SK-N-SH (cell line): ENCODE measurements at regions not wholly inside any gene's neighbourhood (a gene's known extent, or its start where the extent isn't known, plus 50 kb on each side); places are given as distances from the start of the nearest gene placed in this dataset.

Source experiments
- CTCF ChIA-PET: fragments of 300-600, 350-600 bp; formaldehyde crosslinking; extraction: SDS; loops from one replicate; lab custom pipeline; 2021; lab: Yijun Ruan, JAX
- POLR2A ChIA-PET: fragments of 350-600 bp; sonication (Branson Sonifier 250); formaldehyde crosslinking; extraction: SDS; loops from one replicate; lab custom pipeline; 2020; ENCODE audit warnings: antibody characterized with exemption, inconsistent platforms; lab: Yijun Ruan, JAX
- DNase-seq: peaks from one replicate; pipeline ENCODE4 v3.0.0; 2012
- H2AFZ ChIP-seq: fragments of 200-600 bp; sonication (generic); 2 replicates; pipeline ENCODE4 v1.8.1; 2016; ENCODE audit warnings: antibody characterized with exemption, mild to moderate bottlenecking, low read depth
- H3F3A ChIP-seq: fragments of 200-600 bp; sonication (generic); replicated peaks from 2 replicates; pipeline ENCODE3; 2016; ENCODE audit warnings: antibody characterized with exemption, mild to moderate bottlenecking; ENCODE audit not compliant: insufficient read depth
- H3K27ac ChIP-seq, 2 experiments: fragments of 200-500 bp in 1 of 2; fragments of 200-600 bp in 1 of 2; sonication (Bioruptor generic) in 1 of 2; sonication (generic), shearing (Covaris generic) in 1 of 2; 2 replicates each; pipeline versions ENCODE4 v1.5.1 to v1.6.1; 2014 to 2016; ENCODE audit warnings: low read depth in 2 of 2, inconsistent platforms in 1 of 2, low read length in 1 of 2, mild to moderate bottlenecking in 1 of 2, mixed read lengths in 1 of 2
- H3K27me3 ChIP-seq: fragments of 200-600 bp; sonication (generic), shearing (Covaris generic); 2 replicates; pipeline ENCODE4 v1.6.1; 2016; ENCODE audit warnings: mixed run types; ENCODE audit not compliant: insufficient read depth
- H3K36me3 ChIP-seq, 2 experiments: fragments of 200-500 bp in 1 of 2; fragments of 200-600 bp in 1 of 2; sonication (Bioruptor generic) in 1 of 2; sonication (generic) in 1 of 2; replicated peaks in 1 of 2; 2 replicates each; pipeline versions ENCODE3 to v1.5.1; 2014 to 2016; ENCODE audit warnings: low read length in 1 of 2, mild to moderate bottlenecking in 1 of 2; ENCODE audit not compliant: insufficient read depth in 2 of 2, control insufficient read depth in 1 of 2
- H3K4me1 ChIP-seq, 2 experiments: fragments of 200-500 bp in 1 of 2; fragments of 200-600 bp in 1 of 2; sonication (Bioruptor generic) in 1 of 2; sonication (generic), shearing (Covaris generic) in 1 of 2; 2 replicates each; pipeline versions ENCODE4 v1.5.1 to v1.6.1; 2014 to 2016; ENCODE audit warnings: low read depth in 1 of 2, low read length in 1 of 2, mixed run types in 1 of 2; ENCODE audit not compliant: insufficient read depth in 2 of 2, control insufficient read depth in 1 of 2
- H3K4me2 ChIP-seq: fragments of 200-600 bp; sonication (generic), shearing (Covaris generic); 2 replicates; pipeline ENCODE4 v1.6.1; 2017; ENCODE audit warnings: mixed run types
- H3K4me3 ChIP-seq, 2 experiments: fragments of 200-500 bp in 1 of 2; fragments of 200-600 bp in 1 of 2; sonication (Bioruptor generic) in 1 of 2; sonication (generic), shearing (Covaris generic) in 1 of 2; 2 replicates each; pipeline versions ENCODE4 v1.5.1 to v1.8.1; 2014 to 2016; ENCODE audit warnings: low read depth in 2 of 2, inconsistent platforms in 1 of 2, low read length in 1 of 2, mild to moderate bottlenecking in 1 of 2, mixed read lengths in 1 of 2, moderate library complexity in 1 of 2
- H3K79me2 ChIP-seq: fragments of 200-600 bp; sonication (generic); 2 replicates; pipeline ENCODE4 v1.8.1; 2017; ENCODE audit warnings: mild to moderate bottlenecking; ENCODE audit not compliant: insufficient read depth
- H3K9ac ChIP-seq: fragments of 200-600 bp; sonication (generic); 2 replicates; pipeline ENCODE4 v1.6.1; 2017; ENCODE audit warnings: mixed run types
- H3K9me2 ChIP-seq: fragments of 200-600 bp; sonication (generic); 2 replicates; pipeline ENCODE4 v1.6.1; 2017; ENCODE audit warnings: mixed run types
- H3K9me3 ChIP-seq: fragments of 200-600 bp; sonication (generic); 2 replicates; pipeline ENCODE4 v1.6.1; 2017; ENCODE audit warnings: mixed run types, mild to moderate bottlenecking, moderate library complexity
- H4K20me1 ChIP-seq: fragments of 200-600 bp; sonication (generic); 2 replicates; pipeline ENCODE4 v1.6.1; 2017; ENCODE audit warnings: mild to moderate bottlenecking, mixed run types; ENCODE audit not compliant: insufficient read depth
- CTCF ChIP-seq: fragments of 200-600 bp; sonication (generic); IDR thresholded peaks from 2 replicates; pipeline ENCODE4 v1.6.1; 2017; ENCODE audit warnings: antibody characterized with exemption, mild to moderate bottlenecking, moderate library complexity
- ELF1 ChIP-seq: IDR thresholded peaks from 2 replicates; pipeline ENCODE4 v1.4.0; 2012
- EZH2phosphoT487 ChIP-seq: fragments of 200-600 bp; sonication (generic); IDR thresholded peaks from 2 replicates; pipeline ENCODE4 v1.6.1; 2017; ENCODE audit warnings: low read depth, mixed run types, mild to moderate bottlenecking, antibody characterized with exemption, moderate library complexity, borderline replicate concordance
- FOSL2 ChIP-seq: IDR thresholded peaks from 2 replicates; pipeline ENCODE4 v1.4.0; 2012; ENCODE audit warnings: low read depth, mild to moderate bottlenecking, moderate library complexity, borderline replicate concordance
- FOXJ3 ChIP-seq: sonication (generic); formaldehyde crosslinking; IDR thresholded peaks from 2 replicates; pipeline ENCODE4 v1.5.1; 2020; ENCODE audit warnings: mild to moderate bottlenecking, missing genetic modification reagents
- GATA2 ChIP-seq: sonication (generic); formaldehyde crosslinking; IDR thresholded peaks from 2 replicates; pipeline ENCODE4 v1.5.0; 2020; ENCODE audit warnings: mild to moderate bottlenecking, missing genetic modification reagents
- IRF3 ChIP-seq: fragments of 150-350 bp; IDR thresholded peaks from 2 replicates; pipeline ENCODE4 v1.6.1; 2016; ENCODE audit warnings: mild to moderate bottlenecking, low read depth, low read length
- MXI1 ChIP-seq: IDR thresholded peaks from 2 replicates; pipeline ENCODE4 v1.6.1; 2012; ENCODE audit warnings: mild to moderate bottlenecking, low read depth, low read length, improper control_type of control experiment
- NFIC ChIP-seq: IDR thresholded peaks from 2 replicates; pipeline ENCODE4 v1.4.0; 2012; ENCODE audit warnings: borderline replicate concordance
- REST ChIP-seq: IDR thresholded peaks from 2 replicates; pipeline ENCODE4 v1.6.1; 2012; ENCODE audit warnings: mild to moderate bottlenecking, low read depth, low read length, moderate library complexity
- YY1 ChIP-seq: IDR thresholded peaks from 2 replicates; pipeline ENCODE4 v1.4.0; 2012; ENCODE audit warnings: low read depth, mild to moderate bottlenecking
- ZBTB33 ChIP-seq: IDR thresholded peaks from 2 replicates; pipeline ENCODE4 v1.4.0; 2012; ENCODE audit warnings: low read depth, borderline replicate concordance
- WGBS: methylation state at CpG from one replicate; pipeline ENCODE4 v1.1.6; 2017; ENCODE audit warnings: low lambda C conversion rate; 5-methylcytosine and 5-hydroxymethylcytosine counted together

- no peaks in the 10 kb centered on the region for H3K36me3 ChIP-seq
- H3K4me1 ChIP-seq = peaks cover 4 to 18% of the 10 kb centered on the region in 2 experiments; a peak in 3 of 4 replicates
- no peaks in the 10 kb centered on the region for H3K27me3 ChIP-seq
- no peaks in the 10 kb centered on the region for H3K9me2 ChIP-seq
- peaks cover 5% of the 10 kb centered on the region for H3F3A ChIP-seq
- DNase-seq = no peak
- H3K4me3 ChIP-seq = no peak overlapping the region
- H3K27ac ChIP-seq = no peak overlapping the region
- no peaks in the 10 kb centered on the region for H4K20me1 ChIP-seq
- POLR2A ChIA-PET = no interaction called here
- TF ChIP-seq YY1 (no peak), FOSL2 (0 out of 2 replicates have a peak, but pooled peaks have one; percentile 17)
- H3K4me2 ChIP-seq = no peak overlapping the region
- no peaks in the 10 kb centered on the region for H3K9me3 ChIP-seq
- H2AFZ ChIP-seq = no peak overlapping the region; the same call in 1 of the 2 replicates
- WGBS = 38% methylated on average over 6 of the region's 6 CpGs
- CTCF ChIA-PET = no interaction called here
- H3K9ac ChIP-seq = no peak overlapping the region
- no peaks in the 10 kb centered on the region for H3K79me2 ChIP-seq
Measured at GRCh38 chr12:91774434-91774921, 371.2 kb downstream of the BTG1 start.

GRCh38 chr12:91773749-91774429 is 371.8 kb downstream of the BTG1 start:
- H2AFZ ChIP-seq = no peak overlapping the region; the same call in 1 of the 2 replicates
- H4K20me1 ChIP-seq = no peaks in the 10 kb centered on the region
- 80% methylated on average over 4 of the region's 4 CpGs for WGBS
- no peaks in the 10 kb centered on the region for H3K27me3 ChIP-seq
- H3K9ac ChIP-seq = no peak overlapping the region
- no peaks in the 10 kb centered on the region for H3K9me3 ChIP-seq
- H3K4me3 ChIP-seq = no peak overlapping the region
- POLR2A ChIA-PET = no interaction called here
- no peaks in the 10 kb centered on the region for H3F3A ChIP-seq
- no peaks in the 10 kb centered on the region for H3K9me2 ChIP-seq
- peaks cover 2 to 14% of the 10 kb centered on the region in 2 experiments; a peak in 3 of 4 replicates for H3K4me1 ChIP-seq
- CTCF ChIA-PET = no interaction called here
- DNase-seq = no peak
- no peaks in the 10 kb centered on the region for H3K79me2 ChIP-seq
- no peak overlapping the region for H3K4me2 ChIP-seq
- no peak overlapping the region for H3K27ac ChIP-seq
- no peaks in the 10 kb centered on the region for H3K36me3 ChIP-seq
- no peak for TF ChIP-seq ZBTB33
- no peak for TF ChIP-seq NFIC
- TF ChIP-seq IRF3 = no peak

- Histone ChIP-seq H3K79me2 (no peaks in the 10 kb centered on the region), H4K20me1 (no peaks in the 10 kb centered on the region), H3K4me3 (no peak overlapping the region), H3K9ac (no peak overlapping the region), H3K27ac (no peak overlapping the region), H3F3A (no peaks in the 10 kb centered on the region), H3K4me2 (no peak overlapping the region), H3K4me1 (no peaks in the 10 kb centered on the region), H3K9me3 (no peaks in the 10 kb centered on the region), H3K27me3 (no peaks in the 10 kb centered on the region), H2AFZ (no peak overlapping the region), H3K36me3 (no peaks in the 10 kb centered on the region), H3K9me2 (no peaks in the 10 kb centered on the region)
- 66% methylated on average over 2 of the region's 2 CpGs for WGBS
- no peak for DNase-seq
- ChIA-PET POLR2A (no interaction called here), CTCF (no interaction called here)
- no peak for TF ChIP-seq REST
- TF ChIP-seq ELF1 = no peak
- no peak for TF ChIP-seq EZH2phosphoT487
- no peak for TF ChIP-seq GATA2 (CRISPR knock-in tag)
- TF ChIP-seq FOXJ3 (CRISPR knock-in tag) = no peak
- no peak for TF ChIP-seq CTCF
- TF ChIP-seq MXI1 = no peak
Measured at GRCh38 chr12:91772411-91772810, 373.2 kb downstream of the BTG1 start.
